AG20443 (cell line): ENCODE measurements at regions not wholly inside any gene's neighbourhood (a gene's known extent, or its start where the extent isn't known, plus 50 kb on each side); places are given as distances from the start of the nearest gene placed in this dataset.

Experiments used
- DNase-seq: peaks from one replicate; pipeline ENCODE4 v3.0.0; 2012; ENCODE audit warnings: low spot score, mixed read lengths

GRCh38 chr9:82583524-82583923 is 479.4 kb downstream of the RASEF start:
- DNase-seq, result no peak

GRCh38 chr9:82584349-82584863 is 478.5 kb downstream of the RASEF start:
- peak; percentile 23 for DNase-seq

GRCh38 chr9:82586918-82587356 is 476.0 kb downstream of the RASEF start:
- DNase-seq, result no peak

- DNase-seq, result no peak
Observed at GRCh38 chr9:82588301-82589180, 474.4 kb downstream of the RASEF start.

- DNase-seq, result no peak
Observed at GRCh38 chr9:82590845-82591244, 472.1 kb downstream of the RASEF start.

GRCh38 chr9:82593501-82593900 is 469.4 kb downstream of the RASEF start:
- DNase-seq, result no peak

- no peak for DNase-seq
Observed at GRCh38 chr9:82597241-82598203, 465.4 kb downstream of the RASEF start.

GRCh38 chr9:82598241-82599039 is 464.5 kb downstream of the RASEF start:
- no peak for DNase-seq

GRCh38 chr9:82599336-82599949 is 463.5 kb downstream of the RASEF start:
- DNase-seq, result no peak

GRCh38 chr9:82600536-82601292 is 462.2 kb downstream of the RASEF start:
- DNase-seq, result no peak

GRCh38 chr9:82601293-82601771 is 461.6 kb downstream of the RASEF start:
- DNase-seq, result peak; percentile 36

- no peak for DNase-seq
Observed at GRCh38 chr9:82604947-82605656, 457.8 kb downstream of the RASEF start.

- no peak for DNase-seq
Observed at GRCh38 chr9:82605657-82606031, 457.3 kb downstream of the RASEF start.

- DNase-seq, result no peak
Observed at GRCh38 chr9:82606071-82606470, 456.9 kb downstream of the RASEF start.

GRCh38 chr9:82606492-82607382 is 456.2 kb downstream of the RASEF start:
- peak; percentile 71 for DNase-seq

GRCh38 chr9:82608487-82608886 is 454.5 kb downstream of the RASEF start:
- no peak for DNase-seq

GRCh38 chr9:82612942-82613341 is 450.0 kb downstream of the RASEF start:
- DNase-seq, result no peak

- no peak for DNase-seq
Observed at GRCh38 chr9:82613498-82613897, 449.4 kb downstream of the RASEF start.

- DNase-seq, result no peak
Observed at GRCh38 chr9:82616545-82616944, 446.4 kb downstream of the RASEF start.
